ENCODE measurements at regions not wholly inside any gene's neighbourhood (a gene's known extent, or its start where the extent isn't known, plus 50 kb on each side); places are given as distances from the start of the nearest gene placed in this dataset.
"Not testable (repeated sequence)": the region's sequence is repeated elsewhere in the genome, so short reads cannot be mapped to it uniquely, and the experiment has no call there.

- H3K27me3 Mint-ChIP-seq, result peaks cover 9% of the 10 kb centered on the region
- no peaks in the 10 kb centered on the region for H3K36me3 Mint-ChIP-seq (ENCODE audit: low read depth)
- no peaks in the 10 kb centered on the region for H3K4me1 Mint-ChIP-seq (ENCODE audit: low read depth)
- peaks cover 10% of the 10 kb centered on the region for H3K9me3 Mint-ChIP-seq
- H3K27ac Mint-ChIP-seq, result no peak overlapping the region
- no peak overlapping the region for H3K4me3 Mint-ChIP-seq
Observed at GRCh38 chr3:110878692-110879091, 192.9 kb upstream of the NECTIN3 start.

GRCh38 chr3:110881069-110881468, 190.5 kb upstream of the NECTIN3 start:
- H3K9me3 Mint-ChIP-seq, result no peaks in the 10 kb centered on the region
- no peak overlapping the region for H3K4me3 Mint-ChIP-seq
- H3K27ac Mint-ChIP-seq, result no peak overlapping the region
- no peaks in the 10 kb centered on the region for H3K4me1 Mint-ChIP-seq (ENCODE audit: low read depth)
- H3K27me3 Mint-ChIP-seq, result no peaks in the 10 kb centered on the region
- no peaks in the 10 kb centered on the region for H3K36me3 Mint-ChIP-seq (ENCODE audit: low read depth)

- no peaks in the 10 kb centered on the region for H3K36me3 Mint-ChIP-seq (ENCODE audit: low read depth)
- H3K9me3 Mint-ChIP-seq, result no peaks in the 10 kb centered on the region
- no peaks in the 10 kb centered on the region for H3K27me3 Mint-ChIP-seq
- H3K27ac Mint-ChIP-seq, result no peak overlapping the region
- no peak overlapping the region for H3K4me3 Mint-ChIP-seq
- no peaks in the 10 kb centered on the region for H3K4me1 Mint-ChIP-seq (ENCODE audit: low read depth)
Observed at GRCh38 chr3:110886222-110886893, 185.3 kb upstream of the NECTIN3 start.

GRCh38 chr3:110887176-110887575, 184.4 kb upstream of the NECTIN3 start:
- no peaks in the 10 kb centered on the region for H3K27me3 Mint-ChIP-seq
- H3K36me3 Mint-ChIP-seq (ENCODE audit: low read depth), result no peaks in the 10 kb centered on the region
- no peak overlapping the region for H3K4me3 Mint-ChIP-seq
- H3K4me1 Mint-ChIP-seq (ENCODE audit: low read depth), result no peaks in the 10 kb centered on the region
- no peaks in the 10 kb centered on the region for H3K9me3 Mint-ChIP-seq
- H3K27ac Mint-ChIP-seq, result no peak overlapping the region

- H3K4me1 Mint-ChIP-seq (ENCODE audit: low read depth); H3K27me3 Mint-ChIP-seq; H3K27ac Mint-ChIP-seq; H3K9me3 Mint-ChIP-seq; H3K4me3 Mint-ChIP-seq; H3K36me3 Mint-ChIP-seq (ENCODE audit: low read depth): not testable (repeated sequence)
Observed at GRCh38 chr3:110888625-110889375, 182.8 kb upstream of the NECTIN3 start.

- not testable (repeated sequence) for H3K36me3 Mint-ChIP-seq (ENCODE audit: low read depth); H3K9me3 Mint-ChIP-seq; H3K27ac Mint-ChIP-seq; H3K4me3 Mint-ChIP-seq; H3K27me3 Mint-ChIP-seq; H3K4me1 Mint-ChIP-seq (ENCODE audit: low read depth)
Observed at GRCh38 chr3:110889376-110889699, 182.3 kb upstream of the NECTIN3 start.

GRCh38 chr3:110894574-110894973, 177.0 kb upstream of the NECTIN3 start:
- Mint-ChIP-seq H3K27ac (no peak overlapping the region), H3K27me3 (no peaks in the 10 kb centered on the region), H3K4me1 (ENCODE audit: low read depth) (no peaks in the 10 kb centered on the region), H3K4me3 (no peak overlapping the region), H3K9me3 (no peaks in the 10 kb centered on the region), H3K36me3 (ENCODE audit: low read depth) (no peaks in the 10 kb centered on the region)

- Mint-ChIP-seq H3K36me3 (ENCODE audit: low read depth) (no peaks in the 10 kb centered on the region), H3K4me1 (ENCODE audit: low read depth) (no peaks in the 10 kb centered on the region), H3K4me3 (no peak overlapping the region), H3K27ac (no peak overlapping the region), H3K9me3 (no peaks in the 10 kb centered on the region), H3K27me3 (no peaks in the 10 kb centered on the region)
Observed at GRCh38 chr3:110895054-110895453, 176.6 kb upstream of the NECTIN3 start.

- no peak overlapping the region for H3K4me3 Mint-ChIP-seq
Observed at GRCh38 chr3:110897046-110897445, 174.6 kb upstream of the NECTIN3 start.

GRCh38 chr3:110900576-110900975, 171.0 kb upstream of the NECTIN3 start:
- no peak overlapping the region for H3K27ac Mint-ChIP-seq
- no peak overlapping the region for H3K4me3 Mint-ChIP-seq
- H3K36me3 Mint-ChIP-seq (ENCODE audit: low read depth), result no peaks in the 10 kb centered on the region
- no peaks in the 10 kb centered on the region for H3K27me3 Mint-ChIP-seq
- no peaks in the 10 kb centered on the region for H3K9me3 Mint-ChIP-seq
- H3K4me1 Mint-ChIP-seq (ENCODE audit: low read depth), result no peaks in the 10 kb centered on the region

More at GRCh38 chr3:110897046-110897445, 174.6 kb upstream of the NECTIN3 start:
- H3K36me3 Mint-ChIP-seq (ENCODE audit: low read depth), result no peaks in the 10 kb centered on the region
- H3K27me3 Mint-ChIP-seq, result no peaks in the 10 kb centered on the region
- no peaks in the 10 kb centered on the region for H3K4me1 Mint-ChIP-seq (ENCODE audit: low read depth)
- no peaks in the 10 kb centered on the region for H3K9me3 Mint-ChIP-seq
- H3K27ac Mint-ChIP-seq, result no peak overlapping the region

GRCh38 chr3:110901536-110901935, 170.1 kb upstream of the NECTIN3 start:
- Mint-ChIP-seq H3K27ac (no peak overlapping the region), H3K36me3 (ENCODE audit: low read depth) (no peaks in the 10 kb centered on the region), H3K4me1 (ENCODE audit: low read depth) (no peaks in the 10 kb centered on the region), H3K27me3 (no peaks in the 10 kb centered on the region), H3K4me3 (no peak overlapping the region), H3K9me3 (no peaks in the 10 kb centered on the region)

- no peak overlapping the region for H3K27ac Mint-ChIP-seq
- H3K4me3 Mint-ChIP-seq, result no peak overlapping the region
- H3K4me1 Mint-ChIP-seq (ENCODE audit: low read depth), result no peaks in the 10 kb centered on the region
- H3K27me3 Mint-ChIP-seq, result no peaks in the 10 kb centered on the region
- no peaks in the 10 kb centered on the region for H3K9me3 Mint-ChIP-seq
- no peaks in the 10 kb centered on the region for H3K36me3 Mint-ChIP-seq (ENCODE audit: low read depth)
Observed at GRCh38 chr3:110902453-110903085, 169.0 kb upstream of the NECTIN3 start.

GRCh38 chr3:110903771-110904519, 167.7 kb upstream of the NECTIN3 start:
- no peaks in the 10 kb centered on the region for H3K36me3 Mint-ChIP-seq (ENCODE audit: low read depth)
- no peak overlapping the region for H3K27ac Mint-ChIP-seq
- peaks cover 5% of the 10 kb centered on the region for H3K27me3 Mint-ChIP-seq
- H3K9me3 Mint-ChIP-seq, result no peaks in the 10 kb centered on the region
- no peaks in the 10 kb centered on the region for H3K4me1 Mint-ChIP-seq (ENCODE audit: low read depth)
- H3K4me3 Mint-ChIP-seq, result no peak overlapping the region

GRCh38 chr3:110904520-110904890, 167.1 kb upstream of the NECTIN3 start:
- Mint-ChIP-seq H3K4me3 (no peak overlapping the region), H3K27me3 (peaks cover 9% of the 10 kb centered on the region), H3K27ac (no peak overlapping the region), H3K36me3 (ENCODE audit: low read depth) (no peaks in the 10 kb centered on the region), H3K9me3 (no peaks in the 10 kb centered on the region), H3K4me1 (ENCODE audit: low read depth) (no peaks in the 10 kb centered on the region)

GRCh38 chr3:110905121-110905520, 166.5 kb upstream of the NECTIN3 start:
- H3K4me1 Mint-ChIP-seq (ENCODE audit: low read depth), result no peaks in the 10 kb centered on the region

More at GRCh38 chr3:110905121-110905520, 166.5 kb upstream of the NECTIN3 start:
- no peaks in the 10 kb centered on the region for H3K9me3 Mint-ChIP-seq
- H3K4me3 Mint-ChIP-seq, result no peak overlapping the region
- no peaks in the 10 kb centered on the region for H3K36me3 Mint-ChIP-seq (ENCODE audit: low read depth)
- H3K27ac Mint-ChIP-seq, result no peak overlapping the region
- peaks cover 9% of the 10 kb centered on the region for H3K27me3 Mint-ChIP-seq
